ENCODE measurements at regions not wholly inside any gene's neighbourhood (a gene's known extent, or its start where the extent isn't known, plus 50 kb on each side); places are given as distances from the start of the nearest gene placed in this dataset.
"Not testable (repeated sequence)": the region's sequence is repeated elsewhere in the genome, so short reads cannot be mapped to it uniquely, and the experiment has no call there.

GRCh38 chr3:72270072-72270681, 485.2 kb upstream of the PROK2 start:
- no peak for DNase-seq

- no peak for DNase-seq
Observed at GRCh38 chr3:72269475-72269874, 484.5 kb upstream of the PROK2 start.

GRCh38 chr3:72266921-72267524, 482.1 kb upstream of the PROK2 start:
- DNase-seq, result not testable (repeated sequence)

GRCh38 chr3:72266016-72266370, 481.0 kb upstream of the PROK2 start:
- no peak for DNase-seq

GRCh38 chr3:72265256-72266015, 480.5 kb upstream of the PROK2 start:
- DNase-seq, result no peak

GRCh38 chr3:72263223-72263990, 478.5 kb upstream of the PROK2 start:
- DNase-seq, result no peak

GRCh38 chr3:72262736-72263135, 477.8 kb upstream of the PROK2 start:
- no peak for DNase-seq

GRCh38 chr3:72261566-72262564, 476.9 kb upstream of the PROK2 start:
- no peak for DNase-seq

GRCh38 chr3:72260588-72260910, 475.6 kb upstream of the PROK2 start:
- DNase-seq, result no peak

- DNase-seq, result no peak
Observed at GRCh38 chr3:72259755-72260587, 475.0 kb upstream of the PROK2 start.

GRCh38 chr3:72258361-72259141, 473.6 kb upstream of the PROK2 start:
- no peak for DNase-seq

- no peak for DNase-seq
Observed at GRCh38 chr3:72257738-72258137, 472.8 kb upstream of the PROK2 start.

- no peak for DNase-seq
Observed at GRCh38 chr3:72257203-72257602, 472.3 kb upstream of the PROK2 start.

GRCh38 chr3:72256716-72257115, 471.8 kb upstream of the PROK2 start:
- no peak for DNase-seq

- no peak for DNase-seq
Observed at GRCh38 chr3:72255791-72256559, 471.0 kb upstream of the PROK2 start.

GRCh38 chr3:72255191-72255590, 470.2 kb upstream of the PROK2 start:
- DNase-seq, result no peak

GRCh38 chr3:72254483-72254882, 469.5 kb upstream of the PROK2 start:
- no peak for DNase-seq

GRCh38 chr3:72250725-72251124, 465.8 kb upstream of the PROK2 start:
- DNase-seq, result no peak

- DNase-seq, result no peak
Observed at GRCh38 chr3:72248869-72249268, 463.9 kb upstream of the PROK2 start.

GRCh38 chr3:72248389-72248761, 463.4 kb upstream of the PROK2 start:
- DNase-seq, result no peak

Data from activated gamma-delta T cell (primary cell).